GM23338 (cell line): ENCODE measurements at regions not wholly inside any gene's neighbourhood (a gene's known extent, or its start where the extent isn't known, plus 50 kb on each side); places are given as distances from the start of the nearest gene placed in this dataset.

ENCODE experiments used
- EZH2 ChIP-seq: fragments of 200-600 bp; sonication (generic); IDR thresholded peaks from one replicate; pipeline ENCODE4 v1.8.0; 2017; ENCODE audit warnings: antibody characterized with exemption, mild to moderate bottlenecking, low read depth; ENCODE audit not compliant: unreplicated experiment
- EZH2phosphoT487 ChIP-seq: fragments of 200-600 bp; sonication (generic); IDR thresholded peaks from one replicate; pipeline ENCODE4 v1.8.1; 2018; ENCODE audit warnings: antibody characterized with exemption; ENCODE audit not compliant: unreplicated experiment
- JUNB ChIP-seq: IDR thresholded peaks from one replicate; pipeline ENCODE4 v1.6.1; 2016; ENCODE audit warnings: antibody characterized with exemption; ENCODE audit not compliant: unreplicated experiment
- POLR2AphosphoS5 ChIP-seq: IDR thresholded peaks from 2 replicates; pipeline ENCODE4 v1.6.1; 2016; ENCODE audit warnings: antibody characterized with exemption, low read depth
- TF ChIP-seq, protein P1 (sequence below), 2 experiments: fragments of 200-600 bp in 1 of 2; sonication (generic) in 1 of 2; conservative IDR thresholded peaks; 2 replicates each; pipeline versions ENCODE4 v1.5.1 to v1.6.1; 2016 to 2017; ENCODE audit warnings: antibody characterized with exemption in 2 of 2, low read depth in 2 of 2, mild to moderate bottlenecking in 2 of 2, moderate library complexity in 1 of 2
- TF ChIP-seq, protein P2 (sequence below): IDR thresholded peaks from one replicate; pipeline ENCODE4 v1.6.1; 2018; ENCODE audit warnings: antibody characterized with exemption; ENCODE audit not compliant: unreplicated experiment

DNA sequence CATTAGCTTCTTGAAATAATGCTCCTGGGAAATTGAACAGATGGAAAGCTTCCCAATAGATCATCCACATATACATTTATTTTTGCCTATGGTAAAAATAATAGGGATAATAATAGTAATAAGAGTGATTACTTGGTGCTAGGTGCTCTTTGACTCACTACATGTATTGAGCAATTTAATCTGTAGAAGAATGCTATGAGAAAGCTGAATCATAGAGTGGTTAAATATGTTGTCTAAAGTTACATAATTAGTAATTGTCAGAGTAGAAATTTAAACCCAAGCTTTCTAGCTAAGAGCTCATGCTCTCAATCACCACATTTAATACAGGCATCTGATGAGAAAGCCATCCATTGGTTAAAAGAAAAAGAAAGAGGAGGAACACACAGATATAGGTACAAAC lies 590.5 kb upstream of the SLC8A1 start:
- TF ChIP-seq EZH2 (no peak), POLR2AphosphoS5 (no peak), JUNB (no peak), EZH2phosphoT487 (no peak)
- TF ChIP-seq, protein P1, sequence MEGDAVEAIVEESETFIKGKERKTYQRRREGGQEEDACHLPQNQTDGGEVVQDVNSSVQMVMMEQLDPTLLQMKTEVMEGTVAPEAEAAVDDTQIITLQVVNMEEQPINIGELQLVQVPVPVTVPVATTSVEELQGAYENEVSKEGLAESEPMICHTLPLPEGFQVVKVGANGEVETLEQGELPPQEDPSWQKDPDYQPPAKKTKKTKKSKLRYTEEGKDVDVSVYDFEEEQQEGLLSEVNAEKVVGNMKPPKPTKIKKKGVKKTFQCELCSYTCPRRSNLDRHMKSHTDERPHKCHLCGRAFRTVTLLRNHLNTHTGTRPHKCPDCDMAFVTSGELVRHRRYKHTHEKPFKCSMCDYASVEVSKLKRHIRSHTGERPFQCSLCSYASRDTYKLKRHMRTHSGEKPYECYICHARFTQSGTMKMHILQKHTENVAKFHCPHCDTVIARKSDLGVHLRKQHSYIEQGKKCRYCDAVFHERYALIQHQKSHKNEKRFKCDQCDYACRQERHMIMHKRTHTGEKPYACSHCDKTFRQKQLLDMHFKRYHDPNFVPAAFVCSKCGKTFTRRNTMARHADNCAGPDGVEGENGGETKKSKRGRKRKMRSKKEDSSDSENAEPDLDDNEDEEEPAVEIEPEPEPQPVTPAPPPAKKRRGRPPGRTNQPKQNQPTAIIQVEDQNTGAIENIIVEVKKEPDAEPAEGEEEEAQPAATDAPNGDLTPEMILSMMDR (conservative IDR thresholded peaks at IDR 0.05; ENCODE audit: low read depth in 2 of 2): no peak
- TF ChIP-seq, protein P2, sequence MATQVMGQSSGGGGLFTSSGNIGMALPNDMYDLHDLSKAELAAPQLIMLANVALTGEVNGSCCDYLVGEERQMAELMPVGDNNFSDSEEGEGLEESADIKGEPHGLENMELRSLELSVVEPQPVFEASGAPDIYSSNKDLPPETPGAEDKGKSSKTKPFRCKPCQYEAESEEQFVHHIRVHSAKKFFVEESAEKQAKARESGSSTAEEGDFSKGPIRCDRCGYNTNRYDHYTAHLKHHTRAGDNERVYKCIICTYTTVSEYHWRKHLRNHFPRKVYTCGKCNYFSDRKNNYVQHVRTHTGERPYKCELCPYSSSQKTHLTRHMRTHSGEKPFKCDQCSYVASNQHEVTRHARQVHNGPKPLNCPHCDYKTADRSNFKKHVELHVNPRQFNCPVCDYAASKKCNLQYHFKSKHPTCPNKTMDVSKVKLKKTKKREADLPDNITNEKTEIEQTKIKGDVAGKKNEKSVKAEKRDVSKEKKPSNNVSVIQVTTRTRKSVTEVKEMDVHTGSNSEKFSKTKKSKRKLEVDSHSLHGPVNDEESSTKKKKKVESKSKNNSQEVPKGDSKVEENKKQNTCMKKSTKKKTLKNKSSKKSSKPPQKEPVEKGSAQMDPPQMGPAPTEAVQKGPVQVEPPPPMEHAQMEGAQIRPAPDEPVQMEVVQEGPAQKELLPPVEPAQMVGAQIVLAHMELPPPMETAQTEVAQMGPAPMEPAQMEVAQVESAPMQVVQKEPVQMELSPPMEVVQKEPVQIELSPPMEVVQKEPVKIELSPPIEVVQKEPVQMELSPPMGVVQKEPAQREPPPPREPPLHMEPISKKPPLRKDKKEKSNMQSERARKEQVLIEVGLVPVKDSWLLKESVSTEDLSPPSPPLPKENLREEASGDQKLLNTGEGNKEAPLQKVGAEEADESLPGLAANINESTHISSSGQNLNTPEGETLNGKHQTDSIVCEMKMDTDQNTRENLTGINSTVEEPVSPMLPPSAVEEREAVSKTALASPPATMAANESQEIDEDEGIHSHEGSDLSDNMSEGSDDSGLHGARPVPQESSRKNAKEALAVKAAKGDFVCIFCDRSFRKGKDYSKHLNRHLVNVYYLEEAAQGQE: no peak
